Activated CD8-positive, alpha-beta memory T cell treated with anti-CD3 and anti-CD28 coated beads for 48 hours (primary cell): ENCODE measurements at regions not wholly inside any gene's neighbourhood (a gene's known extent, or its start where the extent isn't known, plus 50 kb on each side); places are given as distances from the start of the nearest gene placed in this dataset.

Experiments used
- DNase-seq, 3 experiments: peaks; one replicate each; pipeline ENCODE4 v3.0.0-alpha.2; 2020; ENCODE audit warnings: low read depth in 2 of 3, low spot score in 2 of 3

DNA sequence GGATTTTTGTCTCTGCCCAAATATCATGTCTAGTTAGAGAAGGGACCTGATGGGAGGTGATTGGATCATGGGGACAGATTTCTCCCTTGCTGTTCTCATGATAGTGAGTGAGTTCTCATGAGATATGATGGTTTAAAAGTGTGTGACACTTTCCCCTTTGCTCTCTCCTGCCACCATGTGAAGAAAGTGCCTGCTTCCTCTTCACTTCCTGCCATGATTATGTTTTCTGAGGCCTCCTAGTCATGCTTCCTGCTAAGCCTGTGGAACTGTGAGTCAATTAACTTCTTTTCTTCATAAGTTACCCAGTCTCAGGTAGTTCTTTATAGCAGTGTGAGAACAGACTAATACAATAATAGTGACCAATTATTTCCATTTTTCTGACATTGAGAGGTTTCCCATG is 167.3 kb upstream of the CYRIA start:
- no peak for DNase-seq

DNA sequence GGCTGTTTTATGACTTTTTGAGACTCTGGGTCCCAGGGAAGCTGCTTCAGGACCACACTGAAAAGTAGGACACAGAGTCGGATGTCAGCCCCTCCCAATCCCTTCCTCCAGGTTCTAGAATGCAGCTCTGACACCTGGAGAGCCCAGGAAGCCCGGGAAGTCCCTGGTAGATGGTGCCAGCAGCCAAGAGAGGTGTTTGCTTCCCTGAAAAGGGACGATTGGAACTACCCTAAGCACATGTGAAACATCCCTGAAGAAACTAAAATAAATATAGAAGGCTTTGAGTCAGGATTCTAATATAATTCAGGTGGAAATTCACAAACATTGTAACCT is 163.2 kb upstream of the CYRIA start:
- no peak for DNase-seq

DNA sequence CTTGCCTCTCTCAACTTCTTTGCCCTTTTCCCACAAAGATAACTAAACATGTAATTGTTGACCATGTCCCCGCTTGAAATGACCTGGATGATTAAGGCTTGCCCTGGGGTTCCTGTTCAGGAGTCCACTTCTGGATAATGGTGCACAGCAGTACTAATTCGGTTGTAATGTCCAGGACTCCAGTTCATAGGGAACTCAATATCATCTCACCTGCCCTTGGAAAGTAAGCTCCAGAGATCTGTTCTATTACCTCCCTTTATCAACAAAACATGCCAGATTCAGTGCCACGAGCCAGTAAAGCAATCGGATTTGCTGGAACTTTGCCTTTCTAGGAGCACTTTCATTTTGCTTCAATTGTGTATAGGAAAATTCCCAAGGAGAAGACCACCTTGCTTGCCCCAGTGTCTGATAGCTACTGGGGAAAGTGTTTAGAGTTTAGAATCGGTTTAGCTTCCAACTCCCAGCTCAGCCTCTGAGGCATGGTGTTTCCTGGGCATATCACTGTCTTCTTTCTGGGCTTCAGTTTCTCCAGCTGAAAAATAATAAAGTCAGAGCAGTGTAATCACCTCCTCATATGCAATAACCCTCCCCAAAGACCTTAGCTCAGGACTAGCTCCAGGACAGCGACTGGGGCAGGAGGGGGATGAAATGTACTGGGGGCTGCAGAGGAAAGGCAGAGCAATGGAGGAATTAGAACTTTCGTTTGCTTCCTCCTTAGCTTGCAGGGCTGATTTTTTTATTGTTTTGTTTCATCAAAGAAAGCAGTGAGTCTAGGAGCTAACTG is 162.6 kb upstream of the CYRIA start:
- no peak for DNase-seq

DNA sequence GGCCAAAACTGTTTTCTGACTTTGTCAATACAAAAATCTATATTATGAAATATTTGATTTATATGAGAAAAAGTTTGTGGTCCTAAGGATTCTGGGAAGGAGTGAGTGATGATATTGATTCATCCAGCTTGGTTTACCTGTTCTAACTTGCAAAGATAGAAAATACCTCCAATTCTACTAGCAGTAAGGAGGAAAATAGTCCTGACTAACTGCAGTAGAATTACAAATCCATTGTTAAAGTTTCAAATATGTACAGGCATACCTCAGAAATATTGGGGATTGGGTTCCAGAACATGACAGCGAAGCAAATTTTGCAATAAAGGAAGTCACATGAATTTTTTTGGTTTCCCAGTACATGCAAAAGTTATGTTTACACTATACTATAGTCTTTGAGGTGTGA is 158.8 kb upstream of the CYRIA start:
- DNase-seq, result no peak

DNA sequence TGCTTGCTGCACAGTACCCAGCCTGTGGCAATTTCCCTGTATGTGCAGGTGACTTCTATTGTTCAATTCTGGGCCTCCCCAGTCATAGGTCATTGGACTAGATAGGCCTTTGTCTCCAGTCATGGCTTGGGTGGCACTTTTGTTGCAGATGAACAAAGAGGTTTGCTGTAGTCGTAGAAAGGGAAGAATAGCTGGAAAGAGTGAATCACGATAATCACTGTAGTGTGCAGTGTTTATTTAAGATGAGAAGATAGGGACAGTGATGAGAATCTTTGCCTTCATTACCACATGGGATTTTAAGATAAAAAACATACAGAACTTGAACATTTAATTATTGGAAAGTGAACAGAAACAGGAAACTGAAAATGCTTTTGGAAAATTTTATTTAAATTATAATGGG is 156.1 kb upstream of the CYRIA start:
- no peak for DNase-seq

DNA sequence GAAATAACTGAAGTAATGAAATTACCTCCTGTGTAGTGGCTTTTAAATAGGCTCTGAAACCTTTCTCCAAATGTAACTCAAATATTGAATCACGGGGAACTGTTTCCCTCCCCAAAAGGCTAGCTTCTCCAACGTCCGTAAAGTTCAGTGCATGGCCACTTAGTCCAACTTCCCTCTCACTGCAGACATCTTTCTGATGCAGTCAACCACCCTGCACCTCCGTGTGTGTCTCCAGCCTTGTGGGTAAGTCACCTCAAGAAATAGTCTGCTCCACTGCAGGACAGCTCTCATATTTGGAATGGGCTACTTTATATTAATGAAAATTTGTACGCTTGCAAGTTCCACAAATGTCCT is 152.5 kb upstream of the CYRIA start:
- DNase-seq, result no peak

DNA sequence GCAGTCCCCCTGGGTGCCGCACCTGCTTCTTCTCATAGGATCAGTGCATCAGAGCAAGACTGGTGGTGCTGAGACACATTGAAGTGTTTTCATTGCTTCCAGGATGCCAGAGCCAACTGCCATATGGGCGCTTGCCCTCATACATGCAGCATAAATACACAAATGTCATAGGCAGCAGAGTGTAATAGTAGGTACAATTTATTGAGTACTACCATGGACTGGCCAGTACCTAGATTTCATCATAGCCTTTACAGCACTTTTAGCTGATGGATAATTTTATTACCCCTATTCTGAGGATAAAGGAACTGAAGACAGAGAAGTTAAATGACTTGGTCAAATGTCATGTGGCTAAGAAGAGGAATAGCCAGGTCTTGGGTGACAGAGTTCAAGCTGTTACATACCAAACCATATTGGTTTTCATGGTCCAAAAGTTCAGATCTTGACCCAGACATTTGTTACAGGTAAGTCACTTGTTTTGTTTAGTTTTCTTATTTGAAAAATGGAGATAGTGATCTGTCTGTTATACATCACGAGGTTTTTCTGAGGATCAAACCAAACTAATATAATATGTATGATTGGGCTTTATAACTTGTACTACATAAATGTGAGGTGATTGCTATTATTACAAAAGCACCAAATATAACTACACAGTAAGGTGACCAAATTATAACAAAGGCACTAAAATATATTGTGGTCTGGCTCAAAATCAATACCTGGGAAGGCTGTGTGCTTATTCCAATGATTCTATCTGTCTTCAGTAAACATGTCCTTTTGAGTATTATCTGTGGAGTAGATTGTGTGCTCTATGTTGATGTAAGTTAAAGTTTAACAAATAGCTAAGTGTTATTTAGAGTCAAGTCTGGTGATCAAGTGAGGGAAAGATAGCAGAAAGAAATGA is 151.9 kb upstream of the CYRIA start:
- no peak for DNase-seq

DNA sequence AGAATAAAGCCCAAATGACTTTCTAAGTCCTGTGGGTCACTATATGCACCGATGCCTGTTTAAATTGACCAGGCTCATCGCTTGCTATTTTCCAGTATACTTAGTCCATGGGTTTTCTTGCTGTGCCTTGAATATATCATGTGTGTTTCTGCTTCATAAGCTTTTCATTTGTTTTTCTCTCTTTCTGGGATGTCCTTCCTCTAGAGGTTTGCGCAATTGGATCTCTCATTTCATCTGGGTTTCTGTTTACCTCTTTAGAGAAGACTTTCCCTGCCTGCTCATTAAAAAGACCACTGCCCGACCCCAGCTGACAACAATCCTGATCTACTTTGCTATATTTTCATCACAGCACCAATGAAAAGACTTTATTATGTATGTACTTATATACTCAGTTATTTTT is 150.9 kb upstream of the CYRIA start:
- DNase-seq, result no peak

DNA sequence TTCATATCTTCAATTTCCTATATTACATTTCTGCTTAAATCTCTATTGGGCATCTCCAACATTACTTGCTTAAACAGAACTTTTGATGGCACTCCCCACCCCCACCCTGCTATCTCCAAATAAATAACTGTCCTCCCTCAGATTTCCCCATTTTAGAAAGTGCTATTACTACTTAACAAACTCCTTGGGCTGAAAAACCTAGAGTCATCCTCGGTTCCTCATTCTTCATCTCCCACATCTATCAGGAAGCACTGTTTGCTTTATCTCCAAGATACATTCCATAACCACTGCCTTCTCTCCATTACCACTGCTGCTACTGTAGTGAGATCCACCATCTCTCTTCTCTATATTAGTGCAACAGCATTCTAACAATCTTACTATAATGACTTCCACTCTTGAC is 150.4 kb upstream of the CYRIA start:
- DNase-seq, result no peak

DNA sequence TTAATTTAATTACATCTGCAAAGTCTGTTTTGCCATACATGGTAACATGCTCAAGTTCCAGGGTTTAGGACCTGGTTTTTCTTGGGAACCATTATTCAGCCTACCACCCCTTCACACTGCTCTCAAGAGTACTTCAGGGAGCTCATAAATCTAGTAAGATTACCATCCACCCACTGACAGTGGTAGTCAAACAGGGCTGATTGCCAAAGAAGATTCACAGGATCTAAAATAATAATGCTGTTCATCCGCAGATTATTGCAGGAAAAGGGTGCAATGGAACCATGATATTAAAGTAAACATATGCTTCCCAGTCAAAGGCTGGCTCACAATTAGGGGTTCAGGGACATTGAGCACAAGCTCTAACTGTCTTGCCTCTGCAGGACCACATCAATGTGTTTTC is 148.0 kb upstream of the CYRIA start:
- DNase-seq, result no peak

DNA sequence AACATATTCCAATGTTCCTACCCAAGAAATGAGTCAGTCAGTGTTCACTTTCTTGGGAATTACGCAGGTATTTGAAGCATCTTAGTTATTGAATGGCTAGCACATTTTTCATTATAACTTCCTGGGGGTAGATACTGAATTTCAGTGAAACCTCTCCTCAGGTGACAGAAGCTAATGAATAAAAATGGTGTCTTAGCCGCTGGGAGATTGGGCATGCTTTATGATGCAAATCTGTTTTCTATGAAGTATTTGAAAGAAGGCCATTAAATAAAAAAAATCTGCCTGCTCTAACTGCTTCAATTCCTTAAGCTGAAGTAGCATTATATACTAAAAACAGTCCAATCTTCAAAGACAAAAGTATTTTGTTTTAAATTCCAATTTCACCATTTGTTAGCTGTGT is 132.8 kb upstream of the CYRIA start:
- DNase-seq, result no peak

DNA sequence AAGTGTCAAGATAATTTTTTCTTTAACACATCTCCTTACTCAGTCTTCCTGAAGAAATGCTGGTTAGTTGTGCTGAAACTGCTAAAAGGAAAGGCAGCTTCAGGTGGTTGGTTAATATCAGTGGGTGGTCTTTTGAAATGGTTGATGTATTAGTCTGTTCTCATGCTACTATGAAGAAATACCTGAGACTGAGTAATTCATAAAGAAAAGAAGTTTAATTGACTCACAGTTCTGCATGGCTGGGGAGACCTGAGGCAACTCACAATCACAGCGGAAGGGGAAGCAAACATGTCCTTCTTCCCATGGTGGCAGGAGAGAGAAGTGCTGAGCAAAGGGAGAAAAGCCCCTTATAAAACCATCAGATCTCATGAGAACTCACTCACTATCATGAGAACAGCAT is 125.9 kb upstream of the CYRIA start:
- DNase-seq, result no peak

DNA sequence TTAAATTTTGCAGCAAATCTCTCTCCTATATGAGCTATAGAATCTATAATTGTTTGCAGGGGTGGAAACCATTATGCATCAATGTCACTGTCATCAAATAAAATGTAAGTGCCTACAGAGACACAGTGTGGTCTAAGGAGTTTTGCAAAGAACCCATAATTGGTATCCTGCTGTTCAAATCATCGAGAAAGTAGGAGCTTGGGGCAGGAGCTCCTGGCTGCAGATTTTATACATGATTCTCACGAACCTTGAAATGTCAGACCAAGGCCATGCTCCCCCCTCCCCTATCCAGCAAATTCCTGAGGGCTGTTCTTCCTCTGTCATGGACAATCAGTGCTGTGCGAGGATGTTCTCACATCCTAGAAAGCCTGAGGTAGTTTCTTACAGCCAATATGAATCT is 119.5 kb upstream of the CYRIA start:
- DNase-seq, result no peak

DNA sequence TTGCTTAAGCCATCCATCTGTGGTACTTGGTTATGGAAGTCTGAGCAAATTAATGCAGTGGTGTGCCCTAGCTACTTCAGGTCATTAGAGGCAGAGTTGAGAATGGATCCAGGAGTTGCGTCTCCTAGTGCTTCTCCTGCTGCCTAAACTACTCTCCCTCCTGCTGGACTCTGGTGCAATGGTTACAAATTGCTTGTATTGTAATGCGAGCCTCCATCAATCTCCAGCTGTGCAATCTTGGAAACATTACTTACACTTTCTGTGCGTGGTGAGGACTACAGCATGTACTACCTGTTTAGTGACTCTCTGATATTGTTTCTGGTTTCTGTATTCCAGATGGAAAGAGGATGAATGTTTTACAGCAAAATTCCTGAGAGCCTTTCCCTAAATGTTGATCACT is 119.0 kb upstream of the CYRIA start:
- no peak for DNase-seq

DNA sequence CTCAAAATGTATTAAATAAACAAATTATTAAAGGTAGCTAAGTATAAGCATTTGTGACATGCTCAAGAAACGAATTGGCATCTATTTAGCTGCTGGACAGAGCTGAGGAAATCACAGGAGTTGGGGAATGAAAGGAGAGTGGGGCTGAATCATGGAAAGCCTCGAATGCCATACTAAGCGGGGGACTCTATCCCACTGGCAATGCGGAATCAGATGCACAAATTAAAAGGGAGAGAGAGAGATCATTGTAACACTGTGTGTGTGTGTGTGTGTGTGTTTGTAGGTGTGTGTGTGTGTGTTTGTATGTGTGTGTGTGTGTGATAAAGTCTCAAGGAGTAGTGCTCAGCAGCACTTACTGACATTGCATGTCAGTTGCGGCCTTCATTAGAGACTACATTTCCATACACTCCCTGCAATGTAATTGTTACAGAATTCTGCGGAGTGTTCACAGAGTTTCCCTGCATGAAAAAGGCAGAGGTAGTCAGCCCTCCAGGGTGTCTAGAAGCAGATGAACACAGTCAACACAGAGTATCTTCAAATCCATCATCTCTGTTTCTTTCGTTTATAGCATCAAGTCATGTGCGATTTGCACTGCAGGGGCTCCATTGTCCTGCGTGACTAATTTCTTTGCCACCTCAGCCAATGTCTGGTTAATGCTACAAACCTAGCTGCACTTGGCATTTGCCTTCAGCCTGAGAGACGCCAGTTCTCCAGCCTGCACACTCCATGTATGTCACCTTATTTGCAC is 111.7 kb upstream of the CYRIA start:
- no peak for DNase-seq

DNA sequence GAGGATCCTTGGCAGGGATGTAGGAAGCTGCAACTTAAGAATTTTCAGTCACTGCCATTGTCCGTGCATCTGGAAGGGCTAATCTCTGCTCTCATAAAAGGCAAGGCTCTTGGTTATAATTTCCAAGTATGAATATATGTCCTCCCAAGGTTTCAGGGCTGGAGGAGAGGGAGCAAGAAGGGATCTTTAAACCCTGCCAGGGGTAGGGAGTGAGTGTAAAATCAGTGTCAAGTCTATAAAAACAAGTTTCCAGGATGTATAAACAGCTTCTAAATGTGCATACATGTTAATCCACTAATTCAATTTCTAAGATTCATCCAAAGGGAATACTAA is 110.2 kb upstream of the CYRIA start:
- DNase-seq, result no peak

DNA sequence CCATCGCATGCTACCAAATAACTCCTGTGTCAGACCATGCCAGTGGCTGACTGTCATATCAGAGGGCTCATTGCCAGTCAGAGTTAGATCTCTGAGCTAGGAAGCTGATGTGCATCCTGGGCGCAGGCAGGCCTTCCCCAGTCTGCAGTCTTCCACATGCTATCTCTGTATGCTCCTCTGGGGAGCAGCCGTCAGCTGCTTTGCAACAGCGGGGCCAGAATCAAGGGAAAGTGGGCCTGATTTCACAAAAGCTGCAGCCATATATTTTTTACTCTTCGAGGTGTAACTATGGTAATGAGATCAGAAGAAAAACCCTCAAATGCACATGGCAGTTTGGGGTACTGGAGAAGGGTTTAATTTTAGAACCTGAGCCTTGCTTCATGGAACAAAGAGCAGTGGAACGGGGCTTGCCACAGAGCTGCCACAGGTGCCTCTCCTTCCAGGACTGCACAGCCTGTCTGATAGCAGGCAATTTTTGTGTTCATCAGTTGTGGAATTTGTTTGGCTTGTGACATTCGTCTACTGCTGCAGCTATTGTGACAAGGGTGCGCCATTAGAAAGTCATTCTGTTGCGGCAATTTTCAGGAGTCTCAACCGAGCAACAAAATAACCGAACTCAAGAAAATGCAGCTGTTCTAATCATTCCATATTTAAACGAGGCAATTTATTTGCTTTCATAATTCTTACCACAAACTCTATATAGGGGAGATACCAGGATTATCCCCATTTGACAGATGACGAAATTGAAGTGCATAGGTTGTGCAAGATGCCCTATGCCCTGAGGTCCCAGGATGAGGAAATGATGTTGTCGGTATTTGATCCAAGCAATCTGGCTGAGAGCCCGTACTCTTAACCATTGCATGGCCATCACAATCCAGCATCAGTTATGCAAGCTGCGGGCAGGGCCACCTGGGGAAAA is 109.6 kb upstream of the CYRIA start:
- no peak for DNase-seq

DNA sequence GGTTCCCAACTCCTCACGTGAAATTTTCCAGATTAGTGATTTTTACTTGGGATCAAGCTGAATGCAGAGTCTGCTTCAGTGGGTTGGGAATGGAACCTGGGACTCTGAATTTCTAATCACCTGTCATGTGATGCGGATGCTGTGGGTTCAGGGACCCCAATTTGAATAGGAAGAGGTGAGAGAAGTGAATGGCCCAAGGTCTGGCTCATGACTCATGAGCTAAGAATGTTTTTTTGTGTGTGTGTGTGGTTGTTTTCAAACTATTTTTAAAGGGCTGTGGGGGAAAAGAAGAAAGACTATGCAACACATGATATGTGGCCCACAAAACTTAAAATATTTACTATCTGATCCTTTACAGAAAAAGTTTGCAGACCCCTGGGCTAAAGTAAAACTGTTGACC is 108.5 kb upstream of the CYRIA start:
- no peak for DNase-seq

DNA sequence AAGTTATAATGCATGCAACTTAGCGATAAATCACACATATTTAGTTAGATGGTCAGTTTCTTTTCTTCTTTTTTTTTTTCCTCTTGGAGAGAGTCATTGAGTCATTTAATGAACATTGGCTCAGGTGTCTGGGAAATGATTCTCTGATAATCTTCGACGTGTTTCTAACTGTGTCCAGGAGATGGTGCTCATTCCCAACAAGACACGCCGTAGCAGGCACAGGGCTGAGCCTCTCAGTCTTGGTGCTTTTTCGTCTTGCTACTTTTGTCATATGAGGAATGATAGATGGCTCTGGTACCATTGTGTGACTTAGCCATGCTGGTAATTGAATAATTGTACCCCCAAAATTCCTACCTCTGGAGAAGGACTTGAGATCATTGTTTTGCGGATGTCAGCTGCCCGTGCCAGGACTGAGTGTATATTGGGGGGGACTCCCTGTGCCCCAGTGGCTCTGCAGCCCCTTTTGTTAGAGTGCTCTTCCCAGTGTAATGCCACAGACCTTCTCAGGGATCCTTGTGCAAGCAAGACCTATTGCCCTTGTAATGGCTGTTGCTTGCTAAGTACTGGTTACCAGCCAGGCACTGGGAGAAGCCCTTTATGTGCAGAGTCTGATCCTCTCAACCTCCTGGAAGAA is 107.6 kb upstream of the CYRIA start:
- no peak for DNase-seq

DNA sequence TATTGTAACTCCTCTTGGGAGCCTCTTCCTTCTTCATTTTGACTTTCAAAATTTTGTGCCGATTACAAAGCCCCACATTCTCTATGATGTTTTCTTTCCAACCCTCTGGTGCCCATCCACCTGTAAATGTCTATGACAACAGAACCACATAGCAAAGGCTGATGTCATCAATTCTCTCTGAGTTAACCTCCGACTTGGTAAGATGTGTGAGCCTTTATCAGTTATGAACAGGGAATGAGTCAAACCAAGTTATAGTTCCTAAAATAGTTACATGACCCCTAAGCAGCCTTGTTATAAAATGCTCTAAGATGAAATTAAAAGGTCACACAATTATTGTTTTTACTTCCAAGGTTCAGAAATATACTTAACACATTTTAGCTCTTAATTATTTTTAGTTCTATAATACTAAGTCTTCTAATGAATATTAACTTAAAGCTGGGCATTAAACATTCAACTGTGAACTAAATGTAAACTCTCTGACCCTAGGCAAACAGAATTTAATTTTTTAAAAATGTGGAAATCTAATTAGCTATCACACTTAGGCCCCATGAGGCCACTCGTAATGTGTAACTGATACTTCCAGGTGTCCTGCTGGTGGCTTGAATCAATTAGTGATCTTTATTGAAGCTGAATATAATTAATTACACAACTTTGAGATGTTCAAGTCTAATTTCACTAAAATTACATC is 102.3 kb upstream of the CYRIA start:
- DNase-seq, result no peak
